OCI-LY1 (cell line): ENCODE measurements at regions not wholly inside any gene's neighbourhood (a gene's known extent, or its start where the extent isn't known, plus 50 kb on each side); places are given as distances from the start of the nearest gene placed in this dataset.

Experiments
- H2AFZ ChIP-seq: fragments of 200-600 bp; sonication (generic), shearing (Covaris generic); 2 replicates; pipeline ENCODE4 v1.6.0; 2014; ENCODE audit warnings: antibody characterized with exemption, mild to moderate bottlenecking, low read length
- H3F3A ChIP-seq: fragments of 200-600 bp; sonication (generic), shearing (Covaris generic); 2 replicates; pipeline ENCODE4 v1.6.0; 2014; ENCODE audit warnings: mild to moderate bottlenecking, antibody characterized with exemption, low read length, moderate library complexity; ENCODE audit not compliant: insufficient read depth
- H3K27ac ChIP-seq: fragments of 200-600 bp; sonication (generic); 2 replicates; pipeline ENCODE4 v1.5.1; 2014; ENCODE audit warnings: low read length, mixed run types, mild to moderate bottlenecking, low read depth; ENCODE audit not compliant: poor library complexity, severe bottlenecking
- H3K27me3 ChIP-seq: fragments of 200-600 bp; sonication (generic); 2 replicates; pipeline ENCODE4 v1.6.0; 2014; ENCODE audit warnings: antibody characterized with exemption, mild to moderate bottlenecking, low read length, moderate library complexity; ENCODE audit not compliant: insufficient read depth
- H3K36me3 ChIP-seq: fragments of 200-600 bp; sonication (generic); 2 replicates; pipeline ENCODE4 v1.6.1; 2014; ENCODE audit warnings: mild to moderate bottlenecking, antibody characterized with exemption, low read length, moderate library complexity, mixed read lengths; ENCODE audit not compliant: insufficient read depth
- H3K4me1 ChIP-seq: fragments of 200-600 bp; sonication (generic); 2 replicates; pipeline ENCODE4 v1.5.1; 2014; ENCODE audit warnings: mild to moderate bottlenecking, low read length, moderate library complexity; ENCODE audit not compliant: insufficient read depth, severe bottlenecking
- H3K4me2 ChIP-seq: fragments of 200-600 bp; sonication (generic), shearing (Covaris generic); 2 replicates; pipeline ENCODE4 v1.6.1; 2014; ENCODE audit warnings: low read length
- H3K4me3 ChIP-seq: fragments of 200-600 bp; sonication (generic); 2 replicates; pipeline ENCODE4 v1.5.1; 2014; ENCODE audit warnings: low read length, low read depth, mild to moderate bottlenecking, mixed read lengths; ENCODE audit not compliant: poor library complexity, severe bottlenecking
- H3K79me2 ChIP-seq: fragments of 200-600 bp; shearing (Covaris generic); 2 replicates; pipeline ENCODE4 v1.6.1; 2016; ENCODE audit warnings: mixed run types, low read length, mixed read lengths; ENCODE audit not compliant: insufficient read depth
- H3K9ac ChIP-seq: fragments of 200-600 bp; sonication (generic), shearing (Covaris generic); 2 replicates; pipeline ENCODE4 v1.6.1; 2014; ENCODE audit warnings: mild to moderate bottlenecking, low read length, mixed read lengths
- H3K9me2 ChIP-seq: fragments of 200-600 bp; sonication (generic), shearing (Covaris generic); 2 replicates; pipeline ENCODE4 v1.6.1; 2014; ENCODE audit warnings: low read depth, mild to moderate bottlenecking, low read length, mixed read lengths
- H3K9me3 ChIP-seq: fragments of 200-600 bp; shearing (Covaris generic); 2 replicates; pipeline ENCODE4 v1.6.1; 2014; ENCODE audit warnings: low read length, mixed read lengths
- H4K20me1 ChIP-seq: fragments of 200-600 bp; sonication (generic), shearing (Covaris generic); 2 replicates; pipeline ENCODE4 v1.6.0; 2016; ENCODE audit warnings: mild to moderate bottlenecking, low read length; ENCODE audit not compliant: insufficient read depth
- CTCF ChIP-seq: fragments of 200-600 bp; sonication (generic), shearing (Covaris generic); IDR thresholded peaks from 2 replicates; pipeline ENCODE4 v1.5.1; 2017; ENCODE audit warnings: mild to moderate bottlenecking, antibody characterized with exemption, low read length, moderate library complexity, mixed read lengths
- EZH2 ChIP-seq: fragments of 200-600 bp; sonication (generic), shearing (Covaris generic); IDR thresholded peaks from 2 replicates; pipeline ENCODE4 v1.8.0; 2017; ENCODE audit warnings: borderline replicate concordance, mixed run types, mild to moderate bottlenecking, antibody characterized with exemption, low read length, moderate library complexity, mixed read lengths

DNA sequence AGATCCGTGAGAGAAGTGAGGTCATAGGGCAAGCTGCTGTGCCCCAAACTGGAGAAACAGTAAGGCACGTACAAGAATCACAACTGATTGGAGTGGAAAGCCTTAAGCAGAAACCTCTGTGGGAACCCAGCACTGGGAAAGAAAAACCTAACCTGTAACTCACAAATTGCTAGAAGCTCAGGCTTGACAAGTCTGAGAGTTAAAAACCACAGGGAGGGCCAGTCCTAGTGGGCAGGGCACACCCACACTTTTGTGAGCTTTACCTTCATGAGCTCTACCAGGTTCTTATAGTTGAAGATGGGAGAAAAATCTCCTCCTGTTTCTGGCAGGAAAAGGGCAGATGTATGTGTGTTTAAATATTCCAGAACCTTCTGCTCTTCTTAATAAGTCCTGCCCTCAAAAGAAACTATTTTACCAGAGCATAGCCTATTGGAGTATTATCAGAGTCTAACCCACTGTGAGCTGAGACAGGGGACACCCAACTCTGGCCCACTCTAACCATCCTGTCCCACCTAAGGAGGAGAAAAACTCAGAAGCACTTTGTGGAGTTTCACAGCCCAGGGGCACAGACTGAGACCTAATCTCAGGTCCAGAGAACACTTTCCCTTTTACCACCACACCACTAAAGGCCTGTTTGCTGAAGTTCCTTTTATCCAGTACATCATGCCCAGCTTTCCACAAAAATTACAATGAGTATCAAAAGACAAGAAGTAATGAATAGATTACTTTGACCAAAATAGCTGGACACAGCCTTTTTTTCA is 1265.7 kb upstream of the CHAC2 start:
- no peak overlapping the region for H3K9ac ChIP-seq
- H3K9me2 ChIP-seq, result no peaks in the 10 kb centered on the region
- no peaks in the 10 kb centered on the region for H3K36me3 ChIP-seq
- H3K4me2 ChIP-seq, result no peak overlapping the region
- no peaks in the 10 kb centered on the region for H3F3A ChIP-seq
- no peaks in the 10 kb centered on the region for H3K9me3 ChIP-seq
- no peak overlapping the region for H2AFZ ChIP-seq
- no peak overlapping the region for H3K4me3 ChIP-seq
- H3K4me1 ChIP-seq, result no peaks in the 10 kb centered on the region
- TF ChIP-seq CTCF (no peak), EZH2 (no peak)
- no peaks in the 10 kb centered on the region for H4K20me1 ChIP-seq
- H3K27ac ChIP-seq, result no peak overlapping the region
- H3K79me2 ChIP-seq, result no peaks in the 10 kb centered on the region
- H3K27me3 ChIP-seq, result no peaks in the 10 kb centered on the region

GRCh38 chr2:52500561-52500960 is 1267.0 kb upstream of the CHAC2 start:
- TF ChIP-seq EZH2, result no peak
- TF ChIP-seq CTCF, result no peak
- H4K20me1 ChIP-seq, result no peaks in the 10 kb centered on the region
- H3K4me3 ChIP-seq, result no peak overlapping the region
- no peak overlapping the region for H2AFZ ChIP-seq
- no peaks in the 10 kb centered on the region for H3K79me2 ChIP-seq
- H3K9ac ChIP-seq, result no peak overlapping the region
- no peaks in the 10 kb centered on the region for H3K4me1 ChIP-seq
- H3K36me3 ChIP-seq, result no peaks in the 10 kb centered on the region
- H3K27me3 ChIP-seq, result no peaks in the 10 kb centered on the region
- no peak overlapping the region for H3K27ac ChIP-seq
- no peaks in the 10 kb centered on the region for H3F3A ChIP-seq
- no peaks in the 10 kb centered on the region for H3K9me3 ChIP-seq
- no peak overlapping the region for H3K4me2 ChIP-seq
- no peaks in the 10 kb centered on the region for H3K9me2 ChIP-seq

DNA sequence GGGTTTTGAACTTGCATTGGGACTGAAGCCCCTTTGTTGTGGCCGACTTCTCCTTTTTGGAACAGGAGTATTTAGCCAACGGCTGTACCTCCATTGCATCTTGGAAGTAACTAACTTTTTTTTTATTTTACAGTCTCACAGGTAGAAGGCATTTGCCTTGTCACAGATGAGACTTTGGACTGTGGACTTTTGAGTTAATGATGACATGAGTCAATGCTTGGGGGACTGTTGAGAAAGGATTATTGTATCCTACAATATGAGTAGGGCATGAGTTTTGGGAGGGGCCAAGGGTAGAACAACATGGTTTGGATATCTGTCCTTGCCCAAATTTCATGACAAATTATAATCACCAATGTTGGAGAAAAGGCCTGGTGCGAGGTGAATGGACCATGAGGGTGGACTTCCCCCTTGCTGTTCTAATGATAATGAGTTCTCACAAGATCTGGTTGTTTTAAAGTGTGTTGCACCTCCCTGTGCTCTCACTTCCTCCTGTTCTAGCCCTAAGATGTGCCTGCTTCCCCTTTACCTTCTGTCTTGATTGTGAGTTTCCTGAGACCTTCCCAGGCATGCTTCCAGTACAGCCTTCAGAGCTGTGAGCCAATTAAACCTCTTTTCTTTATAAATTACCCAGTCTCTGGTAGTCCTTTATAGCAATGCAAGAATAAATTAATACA is 1269.4 kb upstream of the CHAC2 start:
- no peak overlapping the region for H3K9ac ChIP-seq
- no peaks in the 10 kb centered on the region for H4K20me1 ChIP-seq
- no peaks in the 10 kb centered on the region for H3K79me2 ChIP-seq
- H2AFZ ChIP-seq, result no peak overlapping the region
- H3K36me3 ChIP-seq, result no peaks in the 10 kb centered on the region
- no peaks in the 10 kb centered on the region for H3K4me1 ChIP-seq
- no peaks in the 10 kb centered on the region for H3F3A ChIP-seq
- H3K27ac ChIP-seq, result no peak overlapping the region
- no peaks in the 10 kb centered on the region for H3K27me3 ChIP-seq
- TF ChIP-seq EZH2 (no peak), CTCF (no peak)
- H3K4me2 ChIP-seq, result no peak overlapping the region
- no peaks in the 10 kb centered on the region for H3K9me3 ChIP-seq
- H3K9me2 ChIP-seq, result no peaks in the 10 kb centered on the region
- no peak overlapping the region for H3K4me3 ChIP-seq
